Right lung (tissue), 2 donors: ENCODE measurements at regions not wholly inside any gene's neighbourhood (a gene's known extent, or its start where the extent isn't known, plus 50 kb on each side); places are given as distances from the start of the nearest gene placed in this dataset.
A peak's percentile ranks its signal among the peaks of the same experiment; 100 is the strongest.
"Not testable (repeated sequence)": the region's sequence is repeated elsewhere in the genome, so short reads cannot be mapped to it uniquely, and the experiment has no call there.

Experiments
- DNase-seq, 2 donors: peaks; one replicate each; pipeline ENCODE4 v3.0.0-alpha.2; 2013

DNA sequence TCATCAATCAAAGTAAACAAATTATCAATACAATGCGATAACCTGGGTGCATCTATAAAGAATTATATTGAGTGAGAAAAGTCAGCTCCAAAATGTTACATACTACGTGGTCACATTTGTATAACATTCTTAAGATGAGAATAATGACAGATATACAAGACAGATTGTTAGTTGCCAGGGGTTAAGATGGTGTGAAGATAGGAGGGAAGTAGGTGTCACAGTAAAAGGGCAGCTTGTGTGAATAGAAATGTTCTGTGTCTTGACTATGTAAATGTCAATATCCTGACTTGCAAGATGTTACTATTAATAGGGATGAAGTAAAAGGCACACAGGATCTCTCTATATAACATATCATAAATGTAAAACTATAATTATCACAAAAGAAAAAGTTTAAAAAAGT lies 611.2 kb upstream of the SPRY2 start:
- no peak for DNase-seq

DNA sequence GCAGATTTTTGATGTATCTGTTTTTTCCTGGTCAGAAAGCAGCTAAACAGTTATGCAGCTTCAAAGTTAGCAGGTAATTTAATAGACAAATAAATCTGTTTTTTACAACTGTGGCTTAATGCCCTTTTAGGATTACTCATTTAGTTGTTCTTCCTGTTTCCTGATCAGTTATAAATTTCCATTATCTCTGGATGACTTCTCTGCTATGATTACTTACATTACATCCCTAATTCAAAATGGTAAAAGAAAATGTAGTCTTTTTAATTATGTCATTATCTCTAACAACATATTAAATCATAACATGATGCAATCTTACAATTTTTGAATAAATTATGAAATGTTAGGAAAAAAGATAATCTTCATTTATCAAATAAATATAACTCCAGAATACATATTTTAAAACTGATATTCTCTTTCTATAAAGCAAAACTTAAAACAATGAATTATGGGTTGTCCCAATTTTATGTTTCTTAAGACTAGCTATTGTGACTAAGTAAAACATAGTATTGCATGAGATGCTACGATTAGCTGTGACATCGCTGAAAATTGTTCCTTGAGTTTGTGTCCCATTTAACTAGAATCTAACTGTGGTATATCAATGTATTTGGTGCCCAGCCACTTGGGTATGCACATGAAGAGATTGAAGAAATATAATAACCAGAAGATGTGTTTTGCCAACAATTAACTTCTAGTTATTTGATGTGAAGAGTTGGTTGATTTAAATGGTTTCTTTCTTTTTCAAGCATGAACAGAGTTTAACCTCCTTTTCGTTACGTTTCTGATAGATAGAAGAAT lies 605.3 kb upstream of the SPRY2 start:
- DNase-seq = no peak

DNA sequence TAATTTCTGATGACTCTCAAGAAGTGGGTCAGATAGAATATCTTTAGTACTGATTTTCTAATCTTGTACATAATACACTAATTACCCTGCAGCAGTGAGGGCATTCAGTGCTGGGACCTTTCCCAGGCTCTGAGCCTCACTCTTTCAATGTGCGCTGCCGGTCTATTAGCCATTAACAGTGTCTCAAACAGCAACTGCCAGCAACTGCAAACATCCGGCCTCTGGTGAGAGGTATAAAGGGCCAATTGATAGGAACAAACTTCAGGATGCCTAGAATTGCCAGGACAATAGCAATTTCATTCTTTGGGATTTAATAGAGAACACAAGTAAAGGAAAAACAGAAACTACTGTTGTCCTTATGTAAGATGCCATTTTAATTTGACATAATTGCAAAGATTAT lies 604.4 kb upstream of the SPRY2 start:
- peak; percentile 16 to 20 for DNase-seq

DNA sequence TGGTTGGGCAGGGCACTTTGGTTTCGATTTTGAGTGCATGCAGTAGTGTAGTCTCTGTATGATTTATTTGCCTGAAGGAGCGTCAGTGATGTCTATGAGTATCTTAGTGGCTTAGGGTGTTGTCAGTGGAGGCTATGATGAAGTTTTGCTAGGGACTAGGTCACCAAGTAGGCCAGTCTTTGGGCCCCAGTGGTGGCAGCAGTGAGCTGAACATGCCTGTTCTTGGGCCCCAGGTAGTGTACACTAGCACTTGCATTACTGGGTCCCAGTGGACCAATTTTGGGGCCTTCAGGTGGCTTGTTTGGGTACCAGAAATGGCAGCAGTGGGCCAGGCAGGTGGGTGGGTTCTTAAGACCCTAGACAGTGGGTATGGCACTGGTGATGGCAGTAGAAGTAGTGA lies 598.7 kb upstream of the SPRY2 start:
- DNase-seq = no peak

DNA sequence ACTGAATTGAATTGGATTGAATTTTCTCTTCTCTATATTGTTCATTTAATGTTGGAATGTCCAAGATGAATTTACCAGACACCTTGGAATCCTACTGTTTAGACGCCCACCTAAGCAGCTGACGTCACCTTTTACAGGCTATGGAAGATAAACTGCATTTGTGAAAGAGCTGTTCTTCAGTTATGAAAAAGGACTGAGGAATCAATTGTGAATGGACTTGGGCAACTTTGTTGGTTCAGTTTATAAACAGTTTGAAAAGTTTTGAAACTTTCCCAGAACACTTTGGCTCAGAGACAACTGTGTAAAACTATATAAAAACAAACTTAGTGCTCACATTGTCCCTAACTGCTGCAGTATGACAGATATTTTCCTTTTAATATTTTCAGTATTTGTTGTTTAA lies 590.8 kb upstream of the SPRY2 start:
- peak; percentile 9 to 19 for DNase-seq

DNA sequence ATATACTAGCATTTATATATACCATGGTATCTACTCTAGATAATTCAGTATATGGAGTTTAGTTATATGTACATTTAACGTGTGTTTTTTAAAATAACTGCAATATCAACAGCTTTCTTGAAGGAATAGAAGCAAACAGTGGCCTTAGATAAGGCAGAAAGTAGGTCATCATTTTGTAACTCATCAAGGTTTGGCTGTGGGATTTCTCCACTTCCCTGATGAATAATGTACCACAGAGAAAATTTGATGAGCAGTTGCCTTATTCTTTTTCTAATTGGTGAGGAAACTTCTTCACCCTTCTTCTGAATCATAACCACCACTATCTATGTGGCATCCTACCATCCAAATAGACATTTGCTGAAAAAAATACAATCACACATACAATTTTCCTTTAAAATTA lies 590.2 kb upstream of the SPRY2 start:
- DNase-seq = no peak

DNA sequence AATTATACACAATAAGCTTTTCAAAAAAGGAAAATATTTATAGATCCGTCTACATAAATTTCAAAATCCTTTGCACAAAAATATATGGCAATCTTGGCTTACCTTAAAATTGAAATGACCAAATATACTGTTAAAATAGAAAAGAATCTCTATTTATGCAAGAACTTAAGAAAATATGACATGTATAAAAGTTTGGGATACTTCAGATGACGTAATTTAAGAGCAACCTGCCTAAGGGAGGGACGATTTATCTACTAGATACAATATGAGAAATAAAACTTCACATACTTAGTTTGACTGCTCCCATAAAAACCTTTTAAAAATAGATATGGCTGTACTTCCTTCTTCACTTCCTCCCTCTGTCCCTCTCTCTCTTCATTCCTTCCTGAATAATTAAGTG lies 587.3 kb upstream of the SPRY2 start:
- DNase-seq = no peak

DNA sequence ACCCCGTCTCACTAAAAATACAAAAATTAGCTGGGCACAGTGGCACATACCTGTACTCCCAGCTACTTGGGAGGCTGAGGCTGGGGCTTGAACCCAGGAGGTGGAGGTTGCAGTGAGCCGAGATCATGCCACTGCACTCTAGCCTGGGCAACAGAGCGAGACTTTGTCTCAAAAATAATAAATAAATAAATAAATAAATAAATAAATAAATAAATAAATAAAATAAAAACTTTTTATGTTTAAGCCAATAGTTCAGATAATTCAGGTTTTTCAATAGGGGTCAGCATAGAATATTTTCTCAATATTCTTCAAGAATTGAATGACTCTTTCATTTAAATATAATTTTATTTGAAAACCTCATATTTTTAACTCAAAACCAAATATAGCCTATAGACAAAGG lies 585.1 kb upstream of the SPRY2 start:
- DNase-seq = not testable (repeated sequence)

DNA sequence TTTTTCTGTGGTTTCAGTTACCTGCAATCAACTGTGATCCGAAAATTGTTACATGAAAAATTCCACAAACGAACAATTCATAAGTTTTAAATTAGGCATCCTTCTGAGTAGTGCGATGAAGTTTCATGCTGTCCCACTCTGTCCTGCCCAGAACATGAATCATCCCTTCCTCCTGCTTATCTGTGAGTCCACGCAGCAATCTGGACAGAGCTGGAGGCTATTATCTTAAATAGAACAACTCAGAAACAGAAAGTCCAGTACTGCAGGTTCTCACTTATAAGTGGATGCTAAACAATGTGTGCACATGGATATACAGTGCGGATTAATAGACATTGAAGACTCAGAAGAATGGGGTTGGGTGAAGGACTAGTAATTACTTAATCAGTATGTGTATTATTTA lies 583.7 kb upstream of the SPRY2 start:
- no peak for DNase-seq

DNA sequence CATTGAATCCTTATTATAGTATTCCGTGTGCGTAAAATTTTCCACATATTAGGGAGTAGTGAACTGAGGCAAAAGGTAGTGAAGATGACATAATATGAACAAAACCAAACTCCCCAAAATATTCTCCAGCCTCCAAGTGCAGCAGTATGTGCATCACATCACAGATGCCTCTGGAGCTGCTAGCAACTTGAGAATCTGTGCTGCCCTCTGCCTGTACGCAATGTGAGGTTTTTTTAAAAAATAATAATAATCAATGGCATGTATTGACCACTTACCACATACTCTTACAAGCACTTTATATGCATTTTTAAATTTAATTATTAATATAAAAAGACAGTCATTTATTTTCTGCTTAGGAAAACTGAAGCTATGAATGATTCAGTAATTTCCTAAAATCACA lies 583.0 kb upstream of the SPRY2 start:
- DNase-seq = no peak

DNA sequence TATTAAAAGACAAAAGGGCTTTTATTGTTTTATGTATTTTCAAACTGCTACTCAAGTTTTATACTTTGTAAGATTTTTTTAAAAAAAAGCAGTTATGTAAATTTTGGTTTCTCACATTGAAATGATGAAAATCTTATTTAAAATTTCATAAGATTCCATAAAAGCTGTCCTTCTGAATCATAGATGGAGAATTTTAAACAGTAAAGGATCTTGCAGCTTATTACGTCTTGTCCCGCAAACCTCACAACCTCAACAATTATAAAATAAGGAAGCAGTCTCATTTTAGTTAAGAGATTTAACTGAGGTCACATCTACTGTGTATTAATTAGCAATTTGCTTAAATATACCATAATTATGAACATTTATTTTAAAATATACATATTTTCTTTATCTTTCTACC lies 581.0 kb upstream of the SPRY2 start:
- no peak for DNase-seq

DNA sequence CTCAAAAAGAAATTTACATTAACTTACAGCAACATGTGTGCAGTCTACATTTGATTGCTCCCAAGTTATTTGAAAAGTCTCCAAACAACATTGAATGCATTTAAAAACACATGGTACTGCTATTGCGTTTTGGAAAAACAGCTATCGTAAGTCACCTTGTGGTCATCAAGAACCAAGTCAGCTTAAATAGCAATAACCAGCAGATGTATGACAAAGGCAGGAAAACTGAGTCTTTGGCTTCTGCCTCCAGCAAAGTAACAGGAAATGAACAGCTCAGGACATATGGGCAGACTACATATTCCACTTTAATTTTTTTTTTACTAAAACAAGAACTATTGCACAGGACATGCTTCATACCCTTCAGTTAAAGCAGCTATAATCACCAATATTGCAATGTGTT lies 580.6 kb upstream of the SPRY2 start:
- no peak for DNase-seq

DNA sequence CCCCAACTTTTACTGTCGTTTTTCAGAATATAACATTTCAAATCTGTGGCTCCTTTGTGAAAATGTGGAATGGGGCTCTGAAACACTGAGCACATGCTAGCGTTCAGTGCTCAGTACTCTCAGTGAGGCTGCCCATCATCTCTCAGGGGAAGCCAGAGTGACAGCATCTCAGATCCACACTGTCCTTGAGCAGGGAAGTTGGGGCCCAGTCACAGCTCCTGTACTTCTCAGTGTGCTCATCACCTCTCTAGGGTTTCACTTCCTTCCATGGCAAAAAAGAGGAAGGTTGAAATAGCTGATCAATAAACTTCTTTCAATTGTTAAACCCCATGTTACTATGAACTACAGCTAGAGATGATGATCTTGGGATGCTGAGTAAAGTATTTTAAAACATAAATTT lies 565.9 kb upstream of the SPRY2 start:
- DNase-seq = no peak

DNA sequence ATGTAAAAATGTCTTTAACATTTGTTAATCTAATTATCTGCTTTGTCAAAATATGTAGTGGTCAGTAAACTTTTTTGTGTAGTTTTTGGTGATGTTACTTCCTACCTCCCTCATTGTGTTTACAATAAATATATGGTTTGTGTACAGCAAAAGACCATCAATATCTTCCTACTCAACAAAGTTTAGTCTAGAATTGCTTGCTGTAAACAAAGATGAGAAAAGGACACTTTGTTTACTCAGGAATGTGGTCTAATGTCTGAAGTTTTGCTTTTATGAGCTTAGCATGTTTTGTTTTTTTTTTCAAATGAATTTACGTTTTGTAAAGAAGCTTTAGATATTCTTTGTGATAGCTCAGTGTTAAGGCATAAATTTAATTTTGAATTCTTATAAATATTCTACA lies 563.5 kb upstream of the SPRY2 start:
- DNase-seq = no peak

DNA sequence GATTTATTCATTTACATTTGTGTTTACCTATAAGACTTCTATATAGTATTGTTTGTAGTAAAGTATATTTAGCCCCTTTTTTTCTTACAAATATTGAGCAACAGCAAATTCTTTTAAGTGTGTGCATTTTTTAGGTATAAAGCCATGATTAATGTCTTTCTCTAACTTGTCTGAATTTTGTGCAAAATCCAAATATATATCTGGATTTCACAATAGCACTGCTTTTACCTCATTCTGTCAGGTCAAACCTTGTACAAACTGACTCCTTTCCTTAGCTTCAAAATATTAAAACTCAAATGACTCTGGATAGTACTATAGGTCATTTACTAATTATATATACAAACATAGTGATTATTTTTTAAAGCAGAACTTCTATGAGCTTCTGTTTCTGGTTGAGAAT lies 563.0 kb upstream of the SPRY2 start:
- DNase-seq = no peak

DNA sequence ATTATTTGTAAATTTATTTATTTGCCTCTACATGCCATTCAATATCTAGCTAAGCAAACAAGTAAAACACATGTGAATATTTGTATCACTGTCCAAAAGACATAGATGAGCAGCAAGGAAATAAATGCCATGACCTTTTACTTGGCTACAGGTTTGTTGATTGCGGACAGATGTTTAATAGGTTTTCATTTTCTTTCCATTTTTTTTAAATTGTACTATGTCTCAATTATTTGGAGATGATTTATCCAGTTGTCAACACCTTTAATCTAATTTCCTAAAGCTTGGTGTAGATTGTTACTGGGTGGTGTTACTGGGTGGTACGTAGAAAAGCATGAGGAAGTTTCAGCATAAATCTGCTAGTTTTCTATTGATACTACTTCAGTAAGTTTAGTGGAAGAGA lies 560.6 kb upstream of the SPRY2 start:
- DNase-seq = no peak

DNA sequence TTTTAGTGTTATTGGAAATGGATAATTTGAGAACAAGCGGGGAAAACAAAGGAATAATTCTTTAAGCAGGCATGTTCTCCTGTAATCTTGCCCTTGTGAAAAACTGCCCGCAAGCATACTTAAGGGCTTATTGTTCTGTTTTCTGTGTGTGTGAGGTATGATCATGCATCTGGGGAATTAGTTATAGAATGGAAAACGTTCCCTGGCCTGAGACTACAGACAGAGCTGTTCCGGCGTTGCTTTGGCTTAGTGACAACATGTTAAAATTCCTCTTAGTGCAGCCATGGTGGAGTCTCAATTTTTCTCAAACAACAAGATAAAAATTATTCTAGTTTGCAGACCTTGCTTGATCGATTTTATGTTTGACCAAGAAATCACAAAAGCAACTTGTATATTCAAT lies 560.2 kb upstream of the SPRY2 start:
- peak in 1 of 2 donors; percentile 8 for DNase-seq

DNA sequence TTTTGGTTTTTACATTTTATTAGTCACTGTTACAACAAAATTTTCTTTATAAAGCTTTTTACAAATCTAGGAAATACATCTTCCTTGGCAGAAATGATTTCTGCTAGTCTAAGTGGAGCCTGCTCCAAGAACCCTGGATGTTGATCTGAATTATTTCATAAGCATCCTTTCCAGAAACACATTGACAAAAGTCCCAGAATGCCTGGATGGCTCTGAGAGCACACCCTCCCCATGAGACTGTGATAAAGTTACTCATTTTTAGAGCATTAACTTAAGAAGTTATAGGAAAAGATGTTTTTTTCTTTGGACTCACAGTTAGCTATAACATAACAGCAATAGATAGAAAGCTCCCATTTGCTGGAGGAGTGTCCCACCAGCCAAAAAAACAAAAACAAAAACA lies 559.6 kb upstream of the SPRY2 start:
- no peak for DNase-seq

DNA sequence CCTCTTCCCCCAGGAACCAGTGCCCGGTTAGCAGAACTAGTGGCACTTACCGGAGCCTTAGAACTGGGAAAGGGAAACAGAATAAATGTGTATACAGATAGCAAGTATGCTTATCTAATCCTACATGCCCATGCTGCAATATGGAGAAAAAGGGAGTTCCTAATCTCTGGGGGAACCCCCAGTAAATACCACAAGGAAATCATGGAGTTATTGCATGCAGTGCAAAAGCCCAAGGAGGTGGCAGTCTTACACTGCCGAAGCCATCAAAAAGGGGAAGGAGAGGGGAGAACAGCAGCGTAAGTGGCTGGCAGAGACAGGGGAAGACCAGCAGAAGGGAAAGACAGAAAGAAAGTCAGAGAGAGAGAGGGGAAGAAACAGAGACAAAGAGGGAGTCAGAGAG lies 556.7 kb upstream of the SPRY2 start:
- DNase-seq = not testable (repeated sequence)

DNA sequence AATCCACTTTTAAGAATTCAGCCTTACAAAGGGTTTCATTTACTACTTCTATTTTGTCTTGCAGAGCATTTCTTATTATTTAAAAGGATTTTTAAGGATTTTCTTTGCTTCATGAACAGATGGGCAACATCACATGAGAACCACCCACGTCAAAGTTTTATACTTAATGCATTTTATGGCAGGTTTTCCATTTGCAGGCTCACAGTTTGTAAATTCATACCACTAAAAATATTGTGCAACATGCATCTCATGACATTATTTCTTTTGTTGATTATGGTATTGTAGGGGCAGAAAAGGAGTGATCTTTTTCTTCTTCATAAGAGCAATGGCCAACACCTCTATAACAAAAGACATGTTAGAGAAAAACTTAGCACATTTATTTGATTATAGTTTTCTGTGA lies 554.0 kb upstream of the SPRY2 start:
- no peak for DNase-seq

DNA sequence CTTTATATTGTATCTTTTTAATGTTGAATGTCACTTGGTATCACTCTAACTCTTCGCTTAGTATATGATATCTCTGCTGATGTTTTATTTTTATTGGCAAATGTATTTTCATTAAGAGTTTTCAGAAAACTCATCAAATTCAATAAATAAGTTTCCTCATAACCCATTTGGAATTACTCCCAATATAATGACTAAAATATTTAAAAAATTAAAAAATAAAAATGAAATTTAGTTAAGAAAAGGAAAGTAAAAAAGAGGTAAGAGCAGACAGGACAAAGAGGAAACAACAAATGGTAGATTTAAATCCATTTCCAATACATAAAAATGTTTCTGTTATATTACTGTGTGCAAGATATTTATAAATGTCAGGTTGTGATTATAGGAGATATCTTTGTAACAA lies 548.9 kb upstream of the SPRY2 start:
- no peak for DNase-seq

DNA sequence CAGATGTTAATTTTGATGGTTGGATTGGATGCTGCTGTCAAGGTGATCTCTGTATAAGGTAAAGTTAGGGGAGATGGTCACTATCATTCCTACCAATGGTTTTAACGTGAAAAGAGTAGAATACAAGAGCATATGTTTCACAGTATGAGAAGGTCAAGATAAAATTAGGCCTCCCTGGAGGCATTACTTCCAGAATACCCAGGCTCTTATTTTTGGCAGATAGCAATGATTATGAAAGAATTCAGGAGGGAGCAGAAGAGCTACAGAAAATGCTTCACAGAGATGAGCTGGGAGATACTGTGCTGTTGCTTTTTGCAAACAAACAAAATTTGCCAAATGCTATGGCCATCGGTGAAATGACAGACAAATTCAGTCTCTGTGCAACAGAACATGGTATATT lies 547.5 kb upstream of the SPRY2 start:
- no peak for DNase-seq

DNA sequence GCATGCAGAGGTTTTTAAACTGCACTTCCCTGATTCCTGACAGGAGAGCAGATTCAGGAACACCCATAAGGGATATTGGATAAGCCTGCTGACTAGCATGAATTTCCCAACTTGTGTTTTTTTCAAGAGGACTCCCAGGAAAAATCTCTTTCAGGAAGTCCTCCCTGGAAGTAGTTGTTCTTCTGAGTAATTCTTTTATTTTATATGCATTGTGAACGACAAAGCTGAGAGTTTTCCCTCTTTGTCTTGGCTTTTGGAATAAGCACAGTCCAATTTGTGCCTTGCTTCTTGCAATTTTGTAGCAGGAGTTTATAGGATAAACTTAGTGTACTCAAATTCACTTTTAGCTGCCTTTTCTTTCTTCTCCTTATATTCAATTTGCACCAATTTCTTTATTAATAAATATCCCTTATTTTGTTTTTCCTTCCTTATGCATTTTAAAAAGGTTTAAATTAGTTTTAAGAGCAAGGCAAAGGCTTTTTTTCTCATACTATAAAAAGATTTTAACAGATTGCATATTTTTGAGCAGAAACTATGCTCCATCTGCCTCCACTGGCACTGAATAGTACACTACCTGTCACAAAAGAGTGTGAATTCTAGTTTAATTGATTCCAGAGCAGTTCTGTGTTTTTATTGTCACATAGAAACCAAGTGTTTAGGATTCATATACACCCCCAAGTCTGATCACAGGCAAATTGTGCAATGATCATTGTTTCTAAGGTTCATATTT lies 543.3 kb upstream of the SPRY2 start:
- no peak for DNase-seq

DNA sequence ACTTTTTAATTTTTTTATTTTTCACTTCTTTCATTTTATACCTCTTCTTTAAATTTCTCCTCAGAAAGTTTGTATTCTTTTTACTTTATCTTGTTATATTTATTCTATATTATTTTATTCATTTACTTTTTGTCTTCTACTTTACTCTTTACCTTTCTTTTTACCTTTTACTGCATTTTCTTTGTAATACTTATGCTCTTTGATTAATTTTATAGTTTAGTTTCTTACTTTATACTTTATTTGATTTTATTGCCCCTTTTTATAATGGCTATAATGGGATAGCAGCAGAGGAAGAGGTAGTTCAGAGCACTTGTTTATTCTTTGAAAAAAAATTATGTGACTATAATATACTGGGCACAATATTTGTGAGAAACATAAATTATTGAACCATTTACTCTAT lies 542.6 kb upstream of the SPRY2 start:
- no peak for DNase-seq
